ENCODE measurements at regions not wholly inside any gene's neighbourhood (a gene's known extent, or its start where the extent isn't known, plus 50 kb on each side); places are given as distances from the start of the nearest gene placed in this dataset.
A peak's percentile ranks its signal among the peaks of the same experiment; 100 is the strongest.

GRCh38 chr13:50126263-50126992, 111.2 kb downstream of the KCNRG start:
- Histone ChIP-seq H3K27ac (ENCODE audit: insufficient read depth, low read length) (peak overlapping the region; percentile 91), H4K20me1 (ENCODE audit: control insufficient read depth, extremely low read depth, insufficient read depth, low read length) (no peaks in the 10 kb centered on the region), H3K4me3 (replicated peaks in 1 of 4; ENCODE audit: control extremely low read depth in 1 of 4, insufficient read depth in 1 of 4, low read depth in 3 of 4, low read length in 4 of 4) (peak overlapping the region; percentile 48 to 96 (median 91)), H3K9me3 (ENCODE audit: control insufficient read depth, insufficient read depth, low read depth, low read length) (no peaks in the 10 kb centered on the region), H3K27me3 (ENCODE audit: control insufficient read depth, insufficient read depth, low read length) (no peaks in the 10 kb centered on the region), H3K9ac (ENCODE audit: insufficient read depth, low read length) (peak overlapping the region; percentile 88), H3K4me1 (ENCODE audit: control insufficient read depth, extremely low read depth, insufficient read depth, low read length) (peaks cover 3% of the 10 kb centered on the region), H3K4me2 (ENCODE audit: extremely low read depth, insufficient read depth, low read length) (peak overlapping the region; percentile 86), H3K36me3 (ENCODE audit: control insufficient read depth, insufficient read depth, low read length) (no peaks in the 10 kb centered on the region), H3K79me2 (ENCODE audit: control insufficient read depth, insufficient read depth, low read length) (peaks cover 15% of the 10 kb centered on the region), H2AFZ (ENCODE audit: low read length) (peak overlapping the region; percentile 42)
- peak; percentile 35 to 71 for DNase-seq (ENCODE audit: low read depth in 2 of 2)
- no peak for TF ChIP-seq CTCF (conservative IDR thresholded peaks at IDR 0.05 in 1 of 2, IDR thresholded peaks at IDR 0.05 in 1 of 2; ENCODE audit: low read depth in 1 of 2, low read length in 2 of 2)
- TF ChIP-seq EZH2 (IDR thresholded peaks at IDR 0.05; ENCODE audit: low read length, missing control alignments) = no peak

DNA sequence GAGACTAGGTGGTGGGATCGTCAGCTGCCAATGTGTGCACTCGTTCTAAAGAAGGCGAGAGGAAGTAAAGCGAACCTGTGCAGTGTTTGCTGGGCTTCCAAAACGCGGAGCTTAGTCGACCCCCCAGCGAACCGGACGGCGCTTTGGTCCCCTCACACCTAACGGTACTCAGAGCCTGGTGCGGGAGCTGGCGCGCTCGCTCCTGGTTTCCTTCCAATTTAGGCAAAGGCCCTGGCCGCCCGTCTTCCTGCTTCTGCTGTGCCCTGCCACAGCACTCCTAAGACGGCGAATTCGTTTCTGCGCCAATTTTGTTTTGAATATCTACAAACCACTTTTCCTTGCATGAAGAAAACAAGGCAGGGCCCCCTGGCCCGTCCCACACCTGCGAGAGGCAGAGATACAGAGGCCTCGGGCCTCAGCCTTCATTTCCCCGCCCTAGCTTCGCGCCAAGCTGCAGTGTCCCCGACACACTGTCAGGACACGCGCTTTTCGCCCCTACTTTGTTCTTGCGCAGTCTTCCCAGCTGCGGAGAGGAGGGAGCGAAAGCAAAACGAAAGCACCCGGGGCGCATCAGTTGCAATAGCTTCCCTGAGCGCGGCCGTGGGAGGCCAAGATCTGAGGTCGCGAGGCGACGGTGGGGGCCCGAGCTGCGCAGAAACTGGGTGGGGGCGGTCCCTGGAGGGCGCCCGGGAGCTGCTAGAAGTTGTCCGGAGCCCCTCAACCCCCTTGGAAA, 111.9 kb downstream of the KCNRG start:
- TF ChIP-seq CTCF (conservative IDR thresholded peaks at IDR 0.05 in 1 of 2, IDR thresholded peaks at IDR 0.05 in 1 of 2; ENCODE audit: low read depth in 1 of 2, low read length in 2 of 2) = no peak
- TF ChIP-seq EZH2 (IDR thresholded peaks at IDR 0.05; ENCODE audit: low read length, missing control alignments) = no peak
- Histone ChIP-seq H3K4me2 (ENCODE audit: extremely low read depth, insufficient read depth, low read length) (peak overlapping the region; percentile 72), H4K20me1 (ENCODE audit: control insufficient read depth, extremely low read depth, insufficient read depth, low read length) (no peaks in the 10 kb centered on the region), H3K36me3 (ENCODE audit: control insufficient read depth, insufficient read depth, low read length) (no peaks in the 10 kb centered on the region), H3K4me3 (replicated peaks in 1 of 4; ENCODE audit: control extremely low read depth in 1 of 4, insufficient read depth in 1 of 4, low read depth in 3 of 4, low read length in 4 of 4) (peak overlapping the region; percentile 24 to 33 (median 30)), H3K27me3 (ENCODE audit: control insufficient read depth, insufficient read depth, low read length) (no peaks in the 10 kb centered on the region), H3K9me3 (ENCODE audit: control insufficient read depth, insufficient read depth, low read depth, low read length) (no peaks in the 10 kb centered on the region), H3K4me1 (ENCODE audit: control insufficient read depth, extremely low read depth, insufficient read depth, low read length) (peaks cover 3% of the 10 kb centered on the region), H3K27ac (ENCODE audit: insufficient read depth, low read length) (peak overlapping the region; percentile 49), H2AFZ (ENCODE audit: low read length) (peak overlapping the region; percentile 40), H3K9ac (ENCODE audit: insufficient read depth, low read length) (peak overlapping the region; percentile 32), H3K79me2 (ENCODE audit: control insufficient read depth, insufficient read depth, low read length) (peaks cover 11% of the 10 kb centered on the region)
- DNase-seq (ENCODE audit: low read depth in 2 of 2) = peak; percentile 33 to 69

GRCh38 chr13:50127726-50128291, 112.6 kb downstream of the KCNRG start:
- peak overlapping the region; percentile 24 to 33 (median 30) for H3K4me3 ChIP-seq (replicated peaks in 1 of 4; ENCODE audit: control extremely low read depth in 1 of 4, insufficient read depth in 1 of 4, low read depth in 3 of 4, low read length in 4 of 4)

More at GRCh38 chr13:50127726-50128291, 112.6 kb downstream of the KCNRG start:
- H4K20me1 ChIP-seq (ENCODE audit: control insufficient read depth, extremely low read depth, insufficient read depth, low read length) = no peaks in the 10 kb centered on the region
- H2AFZ ChIP-seq (ENCODE audit: low read length) = peak overlapping the region; percentile 40
- TF ChIP-seq CTCF (conservative IDR thresholded peaks at IDR 0.05 in 1 of 2, IDR thresholded peaks at IDR 0.05 in 1 of 2; ENCODE audit: low read depth in 1 of 2, low read length in 2 of 2) = no peak
- no peak for TF ChIP-seq EZH2 (IDR thresholded peaks at IDR 0.05; ENCODE audit: low read length, missing control alignments)
- peak overlapping the region; percentile 49 for H3K27ac ChIP-seq (ENCODE audit: insufficient read depth, low read length)
- H3K27me3 ChIP-seq (ENCODE audit: control insufficient read depth, insufficient read depth, low read length) = peaks cover 4% of the 10 kb centered on the region
- no peaks in the 10 kb centered on the region for H3K9me3 ChIP-seq (ENCODE audit: control insufficient read depth, insufficient read depth, low read depth, low read length)
- peak overlapping the region; percentile 32 for H3K9ac ChIP-seq (ENCODE audit: insufficient read depth, low read length)
- H3K79me2 ChIP-seq (ENCODE audit: control insufficient read depth, insufficient read depth, low read length) = peaks cover 7% of the 10 kb centered on the region
- no peaks in the 10 kb centered on the region for H3K36me3 ChIP-seq (ENCODE audit: control insufficient read depth, insufficient read depth, low read length)
- peaks cover 3% of the 10 kb centered on the region for H3K4me1 ChIP-seq (ENCODE audit: control insufficient read depth, extremely low read depth, insufficient read depth, low read length)
- H3K4me2 ChIP-seq (ENCODE audit: extremely low read depth, insufficient read depth, low read length) = peak overlapping the region; percentile 72
- DNase-seq (ENCODE audit: low read depth in 2 of 2) = no peak

All from fibroblast of lung (primary cell).